SU-DHL-6 (cell line): ENCODE measurements at regions not wholly inside any gene's neighbourhood (a gene's known extent, or its start where the extent isn't known, plus 50 kb on each side); places are given as distances from the start of the nearest gene placed in this dataset.

ENCODE experiments used
- H2AFZ ChIP-seq: fragments of 200-600 bp; sonication (generic); 2 replicates; pipeline ENCODE4 v1.6.1; 2014; ENCODE audit warnings: low read depth, mild to moderate bottlenecking, moderate library complexity, mixed read lengths, antibody characterized with exemption, low read length; ENCODE audit not compliant: severe bottlenecking
- H3F3A ChIP-seq: fragments of 200-600 bp; shearing (Covaris generic); 2 replicates; pipeline ENCODE4 v1.6.0; 2016; ENCODE audit warnings: antibody characterized with exemption, mild to moderate bottlenecking; ENCODE audit not compliant: insufficient read depth
- H3K27ac ChIP-seq: fragments of 200-600 bp; sonication (generic); 2 replicates; pipeline ENCODE4 v1.5.1; 2016; ENCODE audit warnings: low read depth, mild to moderate bottlenecking, low read length, moderate library complexity, mixed read lengths
- H3K27me3 ChIP-seq: fragments of 200-600 bp; sonication (generic), shearing (Covaris generic); 2 replicates; pipeline ENCODE4 v1.6.0; 2014; ENCODE audit warnings: mild to moderate bottlenecking, low read length
- H3K36me3 ChIP-seq: fragments of 200-600 bp; sonication (generic); 2 replicates; pipeline ENCODE4 v1.6.1; 2014; ENCODE audit warnings: mild to moderate bottlenecking, low read length, mixed read lengths
- H3K4me2 ChIP-seq: fragments of 300-600, 200-600 bp; shearing (Covaris generic), sonication (generic); 2 replicates; pipeline ENCODE4 v1.6.0; 2014; ENCODE audit warnings: low read length, low read depth, mild to moderate bottlenecking; ENCODE audit not compliant: poor library complexity, severe bottlenecking
- H3K4me3 ChIP-seq: fragments of 200-600 bp; sonication (generic); 2 replicates; pipeline ENCODE4 v1.5.1; 2014; ENCODE audit warnings: antibody characterized with exemption, low read length, mild to moderate bottlenecking, mixed read lengths; ENCODE audit not compliant: insufficient read depth, poor library complexity, severe bottlenecking
- H3K79me2 ChIP-seq: fragments of 200-600 bp; sonication (generic); 2 replicates; pipeline ENCODE4 v1.6.1; 2014; ENCODE audit warnings: mild to moderate bottlenecking, low read length, moderate library complexity; ENCODE audit not compliant: insufficient read depth
- H3K9ac ChIP-seq: fragments of 200-600 bp; sonication (generic); 2 replicates; pipeline ENCODE4 v1.7.0; 2014; ENCODE audit warnings: mild to moderate bottlenecking, low read length
- H3K9me2 ChIP-seq: fragments of 200-600 bp; sonication (generic); replicated peaks from 2 replicates; pipeline ENCODE4 v1.6.1; 2014; ENCODE audit warnings: low read length; ENCODE audit not compliant: insufficient read depth
- H3K9me3 ChIP-seq: fragments of 200-600 bp; sonication (generic); 2 replicates; pipeline ENCODE4 v1.6.1; 2014; ENCODE audit warnings: low read length, mixed read lengths; ENCODE audit not compliant: insufficient read depth
- H4K20me1 ChIP-seq: fragments of 200-600 bp; sonication (generic); 2 replicates; pipeline ENCODE4 v1.6.1; 2014; ENCODE audit warnings: low read depth, mild to moderate bottlenecking, antibody characterized with exemption, low read length, moderate library complexity, mixed read lengths
- EZH2phosphoT487 ChIP-seq: fragments of 200-600 bp; sonication (generic), shearing (Covaris generic); conservative IDR thresholded peaks from 2 replicates; pipeline ENCODE4 v1.6.1; 2018; ENCODE audit warnings: mild to moderate bottlenecking, antibody characterized with exemption, low read length, moderate library complexity, mixed read lengths
- TF ChIP-seq, protein P1 (sequence below): fragments of 200-600 bp; sonication (generic); IDR thresholded peaks from one replicate; pipeline ENCODE4 v1.5.1; 2017; ENCODE audit warnings: antibody characterized with exemption, mild to moderate bottlenecking, low read length, moderate library complexity; ENCODE audit not compliant: insufficient read depth, poor library complexity, severe bottlenecking

DNA sequence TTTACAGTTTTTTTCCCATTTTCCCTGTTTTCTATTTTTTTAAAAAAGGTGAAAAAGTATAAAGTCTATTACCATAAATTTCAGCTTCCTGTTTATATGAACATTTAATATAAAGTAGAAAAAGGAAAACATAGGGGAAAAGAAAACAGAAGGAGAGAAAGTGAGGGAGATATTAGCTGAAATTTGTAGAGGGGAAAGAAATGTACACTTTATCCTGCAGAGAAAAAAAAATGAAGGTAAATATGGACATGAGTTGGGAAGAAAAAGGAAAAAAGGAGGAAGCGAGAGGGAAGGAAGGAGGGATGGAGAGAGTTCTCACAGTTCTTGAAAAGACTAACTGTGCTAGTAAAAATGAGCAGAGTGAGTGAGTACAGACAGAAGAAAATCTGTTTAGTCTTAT is 91.6 kb upstream of the BTG1 start:
- no peak overlapping the region for H3K4me3 ChIP-seq
- H3K36me3 ChIP-seq: no peaks in the 10 kb centered on the region
- H3K27ac ChIP-seq: no peak overlapping the region
- no peaks in the 10 kb centered on the region for H3K9me2 ChIP-seq
- no peaks in the 10 kb centered on the region for H3F3A ChIP-seq
- H3K4me2 ChIP-seq: no peak overlapping the region
- H3K9ac ChIP-seq: no peak overlapping the region
- TF ChIP-seq EZH2phosphoT487: no peak
- TF ChIP-seq, protein P1, sequence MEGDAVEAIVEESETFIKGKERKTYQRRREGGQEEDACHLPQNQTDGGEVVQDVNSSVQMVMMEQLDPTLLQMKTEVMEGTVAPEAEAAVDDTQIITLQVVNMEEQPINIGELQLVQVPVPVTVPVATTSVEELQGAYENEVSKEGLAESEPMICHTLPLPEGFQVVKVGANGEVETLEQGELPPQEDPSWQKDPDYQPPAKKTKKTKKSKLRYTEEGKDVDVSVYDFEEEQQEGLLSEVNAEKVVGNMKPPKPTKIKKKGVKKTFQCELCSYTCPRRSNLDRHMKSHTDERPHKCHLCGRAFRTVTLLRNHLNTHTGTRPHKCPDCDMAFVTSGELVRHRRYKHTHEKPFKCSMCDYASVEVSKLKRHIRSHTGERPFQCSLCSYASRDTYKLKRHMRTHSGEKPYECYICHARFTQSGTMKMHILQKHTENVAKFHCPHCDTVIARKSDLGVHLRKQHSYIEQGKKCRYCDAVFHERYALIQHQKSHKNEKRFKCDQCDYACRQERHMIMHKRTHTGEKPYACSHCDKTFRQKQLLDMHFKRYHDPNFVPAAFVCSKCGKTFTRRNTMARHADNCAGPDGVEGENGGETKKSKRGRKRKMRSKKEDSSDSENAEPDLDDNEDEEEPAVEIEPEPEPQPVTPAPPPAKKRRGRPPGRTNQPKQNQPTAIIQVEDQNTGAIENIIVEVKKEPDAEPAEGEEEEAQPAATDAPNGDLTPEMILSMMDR: no peak
- no peaks in the 10 kb centered on the region for H4K20me1 ChIP-seq
- H3K9me3 ChIP-seq: no peaks in the 10 kb centered on the region
- no peaks in the 10 kb centered on the region for H3K79me2 ChIP-seq
- no peaks in the 10 kb centered on the region for H3K27me3 ChIP-seq
- no peak overlapping the region for H2AFZ ChIP-seq

DNA sequence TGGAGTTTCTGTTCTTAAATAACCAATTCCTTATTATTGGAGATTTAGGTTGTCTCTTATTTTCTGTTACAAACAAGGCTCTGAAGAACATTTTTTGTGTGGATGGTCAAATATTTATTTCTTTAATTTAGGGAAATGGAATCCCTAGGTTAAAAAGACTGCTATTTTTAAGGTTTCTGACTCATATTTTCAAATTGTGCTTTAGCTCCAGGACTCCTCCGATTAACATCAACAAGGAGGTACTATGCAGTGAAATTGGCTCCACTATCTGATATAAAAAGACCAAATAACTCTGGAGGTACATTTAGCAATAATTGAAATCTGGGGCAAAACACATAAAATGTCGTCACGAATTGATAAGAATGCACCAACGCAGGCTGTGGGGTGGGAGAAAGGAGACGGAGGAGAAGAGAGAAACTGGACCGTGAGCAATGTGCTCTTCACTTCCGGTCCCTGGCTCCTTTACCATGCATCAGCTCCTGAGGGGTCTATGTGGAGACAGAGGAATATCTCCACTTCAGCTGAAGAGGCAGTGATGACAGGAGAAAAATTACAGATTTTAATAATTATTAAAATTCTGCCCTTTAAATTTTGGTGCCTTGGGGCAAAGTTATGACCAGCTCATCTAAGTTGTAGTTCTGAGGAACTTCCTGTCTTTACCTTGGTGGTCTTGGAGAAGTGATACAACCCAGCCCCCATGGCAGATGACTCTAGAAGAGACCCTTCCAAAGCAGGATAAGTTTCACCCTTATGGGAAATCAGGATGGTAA is 90.2 kb upstream of the BTG1 start:
- Histone ChIP-seq H3K4me3 (no peak overlapping the region), H4K20me1 (no peaks in the 10 kb centered on the region), H3K27me3 (no peaks in the 10 kb centered on the region), H2AFZ (no peak overlapping the region), H3K9me2 (no peaks in the 10 kb centered on the region), H3K9me3 (no peaks in the 10 kb centered on the region), H3F3A (no peaks in the 10 kb centered on the region), H3K27ac (no peak overlapping the region), H3K36me3 (no peaks in the 10 kb centered on the region), H3K9ac (no peak overlapping the region), H3K4me2 (no peak overlapping the region), H3K79me2 (no peaks in the 10 kb centered on the region)
- TF ChIP-seq, protein P1: no peak
- TF ChIP-seq EZH2phosphoT487: no peak

DNA sequence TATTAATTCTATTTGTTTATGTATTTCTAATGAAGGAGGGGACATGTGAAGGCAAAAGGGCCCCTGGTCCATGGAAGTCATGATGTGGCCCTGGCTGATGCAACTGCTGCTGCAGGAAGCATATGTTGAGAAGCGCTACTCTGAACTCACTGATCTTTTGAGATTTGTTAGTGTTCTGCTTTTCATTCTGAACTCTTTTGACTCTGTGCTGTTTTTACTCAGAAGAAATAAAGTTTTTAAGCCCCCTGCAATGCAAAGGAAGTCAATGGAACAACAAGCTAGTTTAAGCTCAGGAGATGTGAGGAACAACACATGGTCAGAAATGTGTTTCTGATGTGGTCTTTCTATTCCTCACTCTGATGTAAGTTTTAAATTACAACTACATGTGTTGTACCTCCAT is 88.9 kb upstream of the BTG1 start:
- no peaks in the 10 kb centered on the region for H3K9me3 ChIP-seq
- no peaks in the 10 kb centered on the region for H3F3A ChIP-seq
- no peak overlapping the region for H3K4me2 ChIP-seq
- no peaks in the 10 kb centered on the region for H4K20me1 ChIP-seq
- H3K27me3 ChIP-seq: no peaks in the 10 kb centered on the region
- H3K9me2 ChIP-seq: no peaks in the 10 kb centered on the region
- H3K79me2 ChIP-seq: no peaks in the 10 kb centered on the region
- TF ChIP-seq EZH2phosphoT487: no peak
- TF ChIP-seq, protein P1: no peak
- H3K36me3 ChIP-seq: no peaks in the 10 kb centered on the region
- no peak overlapping the region for H3K4me3 ChIP-seq
- H2AFZ ChIP-seq: no peak overlapping the region
- H3K27ac ChIP-seq: no peak overlapping the region
- H3K9ac ChIP-seq: no peak overlapping the region
